Colonic mucosa (tissue), 4 donors: ENCODE measurements at regions not wholly inside any gene's neighbourhood (a gene's known extent, or its start where the extent isn't known, plus 50 kb on each side); places are given as distances from the start of the nearest gene placed in this dataset.
A peak's percentile ranks its signal among the peaks of the same experiment; 100 is the strongest.

Experiments used
- DNase-seq: peaks from one replicate; pipeline ENCODE4 v3.0.0-alpha.2; 2020
- H3K27ac ChIP-seq: fragments of 200-600 bp; one replicate; pipeline ENCODE4 v1.8.0; 2021
- H3K27me3 ChIP-seq: fragments of 200-600 bp; one replicate; pipeline ENCODE4 v1.8.0; 2021
- H3K36me3 ChIP-seq: fragments of 200-600 bp; one replicate; pipeline ENCODE4 v1.8.0; 2021
- H3K4me1 ChIP-seq: fragments of 200-600 bp; one replicate; pipeline ENCODE4 v1.8.0; 2021; ENCODE audit warnings: mild to moderate bottlenecking
- H3K4me3 ChIP-seq: fragments of 200-600 bp; one replicate; pipeline ENCODE4 v1.8.0; 2021
- H3K9ac ChIP-seq, 2 donors: one replicate each; pipeline ENCODE4 v1.7.0; 2013; ENCODE audit warnings: control low read depth in 2 of 2, low read depth in 2 of 2, low read length in 2 of 2
- H3K9me3 ChIP-seq: fragments of 200-600 bp; one replicate; pipeline ENCODE4 v1.8.0; 2021
- intact Hi-C: fragments of 100-400 bp; cut with DNase I; formaldehyde crosslinking; loops from one replicate; pipeline ENCODE4 v1.14.1; 2022
- TF ChIP-seq, protein P1 (sequence below): fragments of 200-600 bp; IDR thresholded peaks from one replicate; pipeline ENCODE4 v1.8.0; 2022; ENCODE audit warnings: antibody characterized with exemption, mild to moderate bottlenecking
- donor health status: healthy.
- donor health status: DM: no; HTN: no; CAD: no.
- donor health status: DM: no; HTN: no; CAD: no.

DNA sequence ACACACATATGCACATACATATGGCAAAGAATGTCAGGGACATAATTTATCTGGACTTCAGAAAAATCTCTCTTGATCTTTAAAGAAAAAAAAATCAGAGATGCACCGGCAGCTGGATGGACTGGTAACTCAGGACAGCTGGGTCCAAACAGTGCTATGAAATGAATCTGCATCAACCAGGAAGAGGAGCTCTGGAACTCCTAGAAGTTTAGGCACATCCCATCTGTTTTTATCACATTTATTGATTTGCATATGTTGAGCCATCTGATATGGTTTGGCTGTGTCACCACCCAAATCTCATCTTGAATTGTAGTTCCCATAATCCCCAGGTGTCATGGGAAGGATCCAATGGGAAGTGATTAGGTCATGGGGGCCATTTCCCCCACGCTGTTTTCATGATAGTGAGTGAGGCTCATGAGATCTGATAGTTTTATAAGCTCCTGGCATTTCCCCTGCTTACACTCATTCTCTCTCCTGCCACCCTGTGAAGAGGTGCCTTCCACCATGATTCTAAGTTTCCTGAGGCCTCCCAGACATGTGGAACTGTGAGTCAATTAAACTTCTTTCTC is 87.7 kb upstream of the AKIP1 start:
- Histone ChIP-seq H3K27ac (no peak overlapping the region), H3K9me3 (no peaks in the 10 kb centered on the region), H3K27me3 (no peaks in the 10 kb centered on the region), H3K36me3 (no peaks in the 10 kb centered on the region), H3K9ac (no peak overlapping the region), H3K4me3 (no peak overlapping the region), H3K4me1 (no peaks in the 10 kb centered on the region)
- intact Hi-C loops, result no loop called here
- TF ChIP-seq, protein P1, sequence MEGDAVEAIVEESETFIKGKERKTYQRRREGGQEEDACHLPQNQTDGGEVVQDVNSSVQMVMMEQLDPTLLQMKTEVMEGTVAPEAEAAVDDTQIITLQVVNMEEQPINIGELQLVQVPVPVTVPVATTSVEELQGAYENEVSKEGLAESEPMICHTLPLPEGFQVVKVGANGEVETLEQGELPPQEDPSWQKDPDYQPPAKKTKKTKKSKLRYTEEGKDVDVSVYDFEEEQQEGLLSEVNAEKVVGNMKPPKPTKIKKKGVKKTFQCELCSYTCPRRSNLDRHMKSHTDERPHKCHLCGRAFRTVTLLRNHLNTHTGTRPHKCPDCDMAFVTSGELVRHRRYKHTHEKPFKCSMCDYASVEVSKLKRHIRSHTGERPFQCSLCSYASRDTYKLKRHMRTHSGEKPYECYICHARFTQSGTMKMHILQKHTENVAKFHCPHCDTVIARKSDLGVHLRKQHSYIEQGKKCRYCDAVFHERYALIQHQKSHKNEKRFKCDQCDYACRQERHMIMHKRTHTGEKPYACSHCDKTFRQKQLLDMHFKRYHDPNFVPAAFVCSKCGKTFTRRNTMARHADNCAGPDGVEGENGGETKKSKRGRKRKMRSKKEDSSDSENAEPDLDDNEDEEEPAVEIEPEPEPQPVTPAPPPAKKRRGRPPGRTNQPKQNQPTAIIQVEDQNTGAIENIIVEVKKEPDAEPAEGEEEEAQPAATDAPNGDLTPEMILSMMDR, result no peak
- no peak for DNase-seq

GRCh38 chr11:8826139-8826786 is 84.7 kb upstream of the AKIP1 start:
- intact Hi-C loops, result no loop called here
- DNase-seq, result no peak
- Histone ChIP-seq H3K4me1 (no peaks in the 10 kb centered on the region), H3K36me3 (no peaks in the 10 kb centered on the region), H3K27me3 (no peaks in the 10 kb centered on the region), H3K9me3 (no peaks in the 10 kb centered on the region), H3K9ac (peak overlapping the region in 1 of 2 donors; percentile 12), H3K27ac (peak overlapping the region; percentile 47), H3K4me3 (no peak overlapping the region)
- TF ChIP-seq, protein P1, result no peak

DNA sequence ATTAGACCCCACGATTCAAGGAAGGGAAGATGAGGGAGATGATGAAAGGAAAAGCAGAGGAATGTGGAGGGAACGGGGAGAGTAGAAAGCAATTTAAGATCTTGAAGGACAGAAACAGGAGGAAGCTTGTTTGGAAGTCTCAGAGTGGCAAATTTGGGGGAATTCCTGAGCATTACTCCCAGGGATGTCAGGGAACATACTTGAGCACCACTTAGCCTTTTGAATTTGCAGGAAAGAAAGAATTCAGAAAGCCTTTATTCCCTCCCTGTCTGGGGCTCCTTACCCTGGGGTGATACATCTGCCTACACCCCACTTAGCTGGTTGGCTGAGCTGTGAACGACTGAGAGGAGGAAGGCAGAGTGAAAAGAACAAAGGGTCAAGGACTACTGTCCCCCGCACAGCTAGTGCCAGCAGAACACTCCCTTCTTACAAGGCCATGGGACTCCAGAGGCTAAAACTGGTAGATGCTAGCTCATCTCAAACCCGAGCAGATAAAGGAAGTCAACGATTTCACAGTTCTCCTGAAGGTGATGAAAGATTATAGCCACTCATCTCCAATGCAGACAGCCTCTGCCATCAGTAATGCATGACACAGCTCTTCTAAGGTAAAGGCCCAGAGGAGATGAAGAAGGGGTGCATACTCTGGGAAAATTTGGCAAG is 84.0 kb upstream of the AKIP1 start:
- peak overlapping the region; percentile 47 for H3K27ac ChIP-seq
- H3K4me3 ChIP-seq, result no peak overlapping the region
- H3K4me1 ChIP-seq, result no peaks in the 10 kb centered on the region
- no peaks in the 10 kb centered on the region for H3K9me3 ChIP-seq
- no peak overlapping the region for H3K9ac ChIP-seq
- no peak for DNase-seq
- H3K36me3 ChIP-seq, result no peaks in the 10 kb centered on the region
- intact Hi-C loops, result no loop called here
- TF ChIP-seq, protein P1, result no peak
- no peaks in the 10 kb centered on the region for H3K27me3 ChIP-seq

- H3K27ac ChIP-seq, result no peak overlapping the region
- H3K9me3 ChIP-seq, result no peaks in the 10 kb centered on the region
- H3K4me3 ChIP-seq, result no peak overlapping the region
- H3K36me3 ChIP-seq, result no peaks in the 10 kb centered on the region
- no peak for DNase-seq
- intact Hi-C loops, result no loop called here
- H3K27me3 ChIP-seq, result no peaks in the 10 kb centered on the region
- TF ChIP-seq, protein P1, result no peak
- H3K9ac ChIP-seq, result peak overlapping the region in 1 of 2 donors; percentile 12
- no peaks in the 10 kb centered on the region for H3K4me1 ChIP-seq
These were observed 82.9 kb upstream of the AKIP1 start for GRCh38 chr11:8828046-8828445.

- intact Hi-C loops, result no loop called here
- H3K36me3 ChIP-seq, result no peaks in the 10 kb centered on the region
- TF ChIP-seq, protein P1, result no peak
- no peak overlapping the region for H3K27ac ChIP-seq
- no peaks in the 10 kb centered on the region for H3K9me3 ChIP-seq
- no peak for DNase-seq
- no peak overlapping the region for H3K9ac ChIP-seq
- no peak overlapping the region for H3K4me3 ChIP-seq
- H3K27me3 ChIP-seq, result no peaks in the 10 kb centered on the region
- no peaks in the 10 kb centered on the region for H3K4me1 ChIP-seq
These were observed 82.2 kb upstream of the AKIP1 start for GRCh38 chr11:8828580-8829361.
